ENCODE measurements at regions not wholly inside any gene's neighbourhood (a gene's known extent, or its start where the extent isn't known, plus 50 kb on each side); places are given as distances from the start of the nearest gene placed in this dataset.

DNA sequence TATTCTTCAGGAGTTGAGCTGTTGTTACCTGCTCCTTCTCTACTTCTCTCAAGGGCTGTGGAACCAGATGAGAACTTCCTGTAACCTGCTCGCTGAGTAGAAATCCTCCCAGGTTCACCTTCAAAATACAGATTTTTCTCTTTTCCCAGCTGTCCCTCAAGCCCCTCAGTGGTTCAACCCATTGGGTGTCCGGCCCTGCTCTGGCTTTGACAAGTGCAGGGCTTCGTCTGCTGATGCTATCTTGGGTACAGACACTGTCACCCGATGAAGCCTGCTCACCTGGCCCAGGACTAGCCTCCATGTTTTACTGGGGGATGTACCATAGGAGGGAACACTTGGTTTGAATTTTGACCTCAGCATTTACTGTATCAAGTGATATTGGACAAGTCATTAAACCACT lies 490.4 kb downstream of the IRX1 start:
- no peak for TF ChIP-seq GATA2 (IDR thresholded peaks at IDR 0.05; ENCODE audit: low read depth, low read length)
- TF ChIP-seq GATA3 (IDR thresholded peaks at IDR 0.05; ENCODE audit: low read depth, low read length) = no peak
